ENCODE measurements at regions not wholly inside any gene's neighbourhood (a gene's known extent, or its start where the extent isn't known, plus 50 kb on each side); places are given as distances from the start of the nearest gene placed in this dataset.
A peak's percentile ranks its signal among the peaks of the same experiment; 100 is the strongest.
"Not testable (repeated sequence)": the region's sequence is repeated elsewhere in the genome, so short reads cannot be mapped to it uniquely, and the experiment has no call there.

DNA sequence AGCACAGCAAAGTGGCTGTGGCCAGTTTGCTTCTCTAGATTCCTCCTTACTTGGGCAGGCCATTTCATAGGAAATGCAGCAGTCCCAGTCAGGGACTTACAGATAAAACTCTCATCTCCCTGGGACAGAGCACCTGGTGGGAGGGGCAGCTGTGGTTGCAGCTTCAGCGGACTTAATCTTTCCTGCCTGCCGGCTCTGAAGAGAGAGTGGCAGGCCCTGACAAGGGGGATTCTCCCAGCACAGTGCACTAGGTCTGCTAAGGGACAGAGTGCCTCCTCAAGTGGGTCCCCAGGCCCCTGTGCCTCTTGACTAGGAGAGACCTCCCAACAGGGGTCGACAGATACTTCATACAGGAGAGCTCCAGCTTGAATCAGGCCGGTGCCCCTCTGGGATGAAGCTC is 1649.1 kb downstream of the LRRC4C start:
- no peak for DNase-seq (ENCODE audit: low spot score)
- no peak for ATAC-seq

DNA sequence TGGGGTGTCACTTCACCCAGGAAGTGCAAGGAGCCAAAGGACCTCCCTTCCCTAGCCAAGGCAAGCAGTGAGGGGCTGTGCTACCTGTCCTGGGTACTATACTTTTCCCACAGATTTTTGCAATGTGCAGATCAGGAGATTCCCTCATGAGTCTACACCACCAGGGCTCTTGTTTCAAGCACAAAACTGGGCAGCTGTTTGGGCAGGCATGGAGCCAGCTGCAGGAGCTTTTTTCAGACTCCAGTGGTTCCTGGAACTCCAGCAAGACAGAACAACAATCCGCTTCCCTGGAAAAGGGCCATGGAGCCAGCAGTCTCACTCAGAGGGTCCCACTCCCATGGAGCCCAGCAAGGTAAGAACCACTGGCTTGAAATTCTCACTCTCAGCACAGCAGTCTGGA is 1649.6 kb downstream of the LRRC4C start:
- DNase-seq (ENCODE audit: low spot score) (peak; percentile 51), ATAC-seq (peak; percentile 45)

DNA sequence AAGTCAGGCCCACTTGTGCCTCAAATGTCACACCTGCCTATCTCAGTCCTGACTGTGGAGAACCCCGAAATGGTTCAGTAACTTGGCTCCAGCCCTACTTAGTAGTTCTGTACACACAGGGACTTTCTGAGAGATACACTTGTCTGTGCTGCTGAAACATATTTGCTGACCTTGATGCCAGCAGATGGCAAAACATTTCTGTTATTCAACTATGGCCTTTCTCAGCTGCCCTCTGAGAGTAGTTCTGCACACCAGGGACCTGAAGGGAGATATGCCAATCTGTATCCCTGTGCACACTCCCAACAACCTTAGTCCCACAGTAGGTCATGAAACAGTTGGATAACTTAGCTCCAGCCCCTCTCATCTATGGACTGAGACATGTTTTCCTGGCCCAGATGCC is 1651.5 kb downstream of the LRRC4C start:
- peak; percentile 52 for DNase-seq (ENCODE audit: low spot score)
- ATAC-seq = peak; percentile 95

DNA sequence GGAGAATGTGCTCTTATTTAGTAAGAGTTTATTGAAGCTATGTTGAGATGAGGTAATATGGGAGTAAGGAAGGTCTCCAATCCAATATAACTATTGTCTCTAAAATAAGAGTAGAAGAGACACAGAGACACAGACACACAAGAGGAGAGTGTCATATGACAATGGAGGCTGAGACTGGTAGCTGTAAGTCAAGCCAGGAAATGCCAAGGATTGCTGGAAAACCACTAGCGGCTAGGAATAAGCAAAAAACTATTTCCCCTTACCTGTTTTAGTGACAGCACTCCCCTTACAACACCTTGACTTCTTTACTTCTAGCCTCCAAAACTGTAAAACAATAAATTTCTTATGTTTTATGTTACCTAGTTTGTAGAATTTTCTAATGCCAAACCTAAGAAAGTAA is 1652.8 kb downstream of the LRRC4C start:
- no peak for DNase-seq (ENCODE audit: low spot score)
- no peak for ATAC-seq

DNA sequence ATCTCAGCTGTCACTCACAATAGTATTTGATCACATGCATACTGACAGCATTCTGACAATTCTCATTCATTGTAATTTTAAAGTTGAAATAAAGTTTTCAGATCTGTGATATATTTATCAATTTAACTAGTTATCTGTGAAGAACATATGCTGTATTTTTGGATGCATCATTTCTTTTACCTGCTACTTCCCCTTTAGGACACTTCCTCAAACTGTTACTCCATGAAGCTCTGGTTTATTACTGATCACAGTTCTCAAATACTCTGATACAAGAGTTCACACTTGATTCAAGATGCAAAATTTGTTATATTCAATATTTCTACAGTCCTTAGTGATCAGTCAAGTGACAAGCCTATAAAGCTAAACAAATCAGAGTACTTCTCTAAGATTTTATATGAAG is 1655.2 kb downstream of the LRRC4C start:
- DNase-seq (ENCODE audit: low spot score) = no peak
- ATAC-seq = no peak

DNA sequence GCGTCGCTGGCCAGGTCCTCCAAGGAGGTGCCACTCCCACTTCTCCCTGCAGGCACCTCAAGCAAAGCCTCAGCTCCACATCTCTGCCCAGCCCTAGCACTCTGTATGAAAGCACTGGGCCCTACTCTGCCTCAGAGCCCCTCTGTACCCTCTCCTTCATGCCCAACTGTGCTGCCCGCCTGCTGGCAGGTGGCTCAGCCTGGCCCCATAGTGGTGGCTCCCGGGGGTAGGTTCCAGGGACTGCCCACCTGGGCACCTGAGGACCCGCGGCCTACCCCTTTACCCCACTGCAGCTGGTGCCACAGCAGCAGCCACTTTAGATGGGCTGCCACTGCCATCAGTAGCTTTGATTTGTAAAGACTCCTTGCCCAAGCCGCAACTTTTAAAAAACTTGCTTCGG is 1672.8 kb downstream of the LRRC4C start:
- no peak for DNase-seq (ENCODE audit: low spot score)

DNA sequence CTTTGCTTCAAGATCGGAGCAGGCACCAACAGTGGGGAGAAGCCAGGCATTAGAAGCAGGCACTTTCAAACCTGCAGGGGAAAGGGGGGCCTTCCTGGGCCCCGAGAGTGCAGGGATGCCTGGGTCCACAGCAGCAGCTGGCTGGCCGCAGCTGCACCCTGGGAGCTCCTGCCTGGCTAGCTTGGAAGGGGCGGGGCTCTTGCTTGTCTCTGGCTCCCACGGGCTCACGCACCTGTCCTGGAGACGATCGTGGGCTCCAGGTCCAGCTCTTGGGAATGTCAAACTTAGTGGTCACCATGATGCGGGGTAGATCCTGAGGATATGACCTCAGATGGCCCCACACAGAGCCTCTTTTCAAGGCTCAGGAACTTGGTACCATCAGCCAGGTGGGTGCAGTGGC is 1673.2 kb downstream of the LRRC4C start:
- DNase-seq (ENCODE audit: low spot score) (no peak), ATAC-seq (no peak)

More for the DNA sequence above, 1672.8 kb downstream of the LRRC4C start:
- no peak for ATAC-seq

DNA sequence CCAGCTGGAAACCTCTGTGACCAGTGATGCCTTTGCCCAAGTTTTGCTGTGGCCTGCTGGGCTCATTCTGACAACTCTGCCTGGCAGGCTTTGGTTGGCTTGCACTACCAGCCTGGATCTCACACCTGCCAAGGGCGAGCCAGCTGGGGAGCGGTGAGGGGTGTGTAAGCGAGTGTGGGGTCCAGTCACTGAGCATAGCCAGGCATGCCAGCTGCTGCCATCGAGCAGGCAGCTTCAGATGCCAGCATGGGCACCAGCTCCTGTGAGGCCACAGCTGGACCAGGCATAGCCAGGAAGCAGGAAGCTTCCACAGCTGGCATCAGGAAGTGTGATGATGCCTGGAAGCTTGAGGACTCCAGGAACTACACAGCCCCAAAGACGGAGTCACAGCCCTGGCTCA is 1674.6 kb downstream of the LRRC4C start:
- DNase-seq (ENCODE audit: low spot score) (no peak), ATAC-seq (no peak)

DNA sequence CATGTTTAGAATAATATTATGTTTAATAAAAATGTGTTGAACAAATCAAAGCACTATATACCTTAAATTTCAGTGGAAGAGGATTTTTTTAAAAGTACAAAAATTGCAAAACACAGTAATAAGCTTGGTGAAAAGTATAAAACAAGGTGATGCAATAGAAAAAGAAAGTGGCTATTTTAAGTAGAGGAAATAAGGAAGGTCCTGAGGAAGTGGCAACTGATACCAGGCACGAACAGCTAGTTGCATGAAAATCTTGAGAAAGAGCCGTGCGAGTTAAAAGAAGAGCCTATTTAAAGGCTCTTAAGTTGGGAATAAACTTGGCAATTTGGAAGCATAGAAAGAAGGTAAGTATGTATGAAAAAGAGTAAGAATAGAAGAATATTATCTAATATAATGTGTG is 1679.3 kb downstream of the LRRC4C start:
- DNase-seq (ENCODE audit: low spot score) (no peak), ATAC-seq (no peak)

DNA sequence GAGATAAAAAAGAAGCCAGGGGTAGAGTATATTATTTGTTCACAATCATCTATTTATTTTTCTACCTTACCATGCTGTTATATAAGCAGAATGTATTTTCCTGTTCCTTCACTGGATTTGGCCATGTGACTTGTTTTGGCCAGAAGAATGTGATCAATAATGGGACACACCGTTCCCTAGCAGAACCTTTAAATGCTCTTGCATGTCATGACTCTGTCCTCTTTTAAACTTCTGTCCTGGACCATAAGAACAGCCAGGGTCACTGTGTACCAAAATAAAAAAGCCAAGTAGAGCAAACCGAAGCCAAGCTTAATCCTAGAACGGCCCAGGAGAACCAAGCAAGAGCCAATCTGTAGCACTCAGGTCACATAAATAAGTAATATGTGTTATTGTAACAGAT is 1682.4 kb downstream of the LRRC4C start:
- peak; percentile 70 for DNase-seq (ENCODE audit: low spot score)
- ATAC-seq = peak; percentile 95

DNA sequence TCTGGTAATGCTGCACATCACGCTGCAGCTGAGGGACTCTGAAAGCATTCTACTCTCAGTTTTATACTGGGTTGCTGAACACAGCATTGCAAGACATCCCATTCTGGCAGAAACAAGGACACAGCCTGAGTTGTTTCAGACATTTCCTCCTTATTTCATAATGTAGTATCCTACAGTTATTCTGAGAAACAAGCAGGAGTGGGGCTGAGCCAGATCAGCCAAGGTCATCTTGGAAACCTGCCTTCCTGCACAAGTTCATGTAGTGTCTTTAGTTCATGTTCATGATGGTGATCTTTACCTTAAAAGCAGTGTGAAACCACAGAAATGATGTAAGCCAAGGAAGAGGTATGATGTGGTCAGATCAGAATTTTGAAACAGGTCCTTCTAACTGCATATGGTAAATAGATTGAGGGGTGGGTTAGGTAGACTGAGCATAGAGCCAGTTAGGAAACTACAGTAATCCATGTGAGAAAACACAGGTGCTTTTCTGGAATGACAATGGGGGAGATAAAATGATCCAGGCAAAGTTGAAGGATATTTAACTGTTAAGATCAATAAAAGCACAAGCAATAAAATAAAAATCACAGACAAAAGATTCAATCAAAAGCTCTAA is 1686.8 kb downstream of the LRRC4C start:
- no peak for ATAC-seq

DNA sequence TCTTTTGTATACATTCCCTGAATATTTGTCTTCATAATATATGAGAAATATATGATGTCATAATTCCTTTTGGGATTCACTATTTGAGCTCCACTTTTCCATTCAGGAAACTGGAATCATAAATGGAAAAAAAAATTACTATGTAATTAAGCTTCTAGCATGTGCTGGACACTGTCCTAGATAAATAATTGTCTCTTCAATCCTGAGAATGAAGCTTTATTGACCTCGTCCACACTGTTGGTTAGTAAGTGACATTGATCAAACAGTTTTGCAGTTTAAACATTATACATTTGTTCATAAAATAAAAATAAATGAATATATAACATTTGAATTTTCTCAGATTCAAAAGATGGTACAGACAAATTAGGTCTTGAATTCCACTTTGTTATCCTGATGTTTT is 1691.2 kb downstream of the LRRC4C start:
- DNase-seq (ENCODE audit: low spot score) = no peak
- ATAC-seq = peak; percentile 58

More for the DNA sequence above, 1686.8 kb downstream of the LRRC4C start:
- DNase-seq (ENCODE audit: low spot score) = no peak

DNA sequence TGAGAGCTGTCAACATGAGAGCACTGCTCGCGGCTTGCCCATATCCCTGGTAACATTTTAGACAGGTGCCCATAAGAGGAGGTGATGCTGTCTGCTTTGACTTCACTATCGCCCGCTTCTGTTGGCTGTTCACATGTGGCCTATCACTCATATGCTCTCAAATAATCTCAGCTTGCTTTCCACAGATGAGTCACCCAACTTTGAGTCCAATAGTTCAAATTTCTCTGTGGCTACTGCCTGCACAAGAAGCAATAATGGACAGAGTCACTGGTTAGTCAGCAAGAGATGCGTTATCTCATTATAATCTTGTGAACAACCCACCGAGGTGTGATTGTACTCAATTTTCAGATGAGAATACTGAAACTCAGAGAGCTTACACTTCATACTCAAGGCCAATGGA is 1714.1 kb downstream of the LRRC4C start:
- DNase-seq (ENCODE audit: low spot score) = no peak
- ATAC-seq = no peak

DNA sequence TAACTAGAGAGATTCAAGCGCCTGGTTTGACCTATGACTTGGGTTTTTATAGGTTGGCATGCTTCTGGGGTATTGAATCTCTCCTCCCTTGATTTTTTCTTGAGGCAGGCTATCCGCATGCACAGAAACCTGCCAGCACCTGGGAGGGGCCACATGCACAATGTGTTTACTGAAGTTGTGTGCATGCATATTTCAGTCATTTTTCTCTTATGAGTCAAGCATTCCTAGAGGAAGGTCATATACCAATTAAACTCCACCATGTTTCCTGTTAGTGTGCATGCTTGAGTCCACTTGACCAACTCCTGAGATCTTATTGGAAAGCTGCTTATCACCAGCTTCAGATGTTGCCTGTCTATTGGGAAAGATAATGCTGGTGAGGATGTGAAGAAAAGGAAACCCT is 1718.4 kb downstream of the LRRC4C start:
- ATAC-seq = no peak
- no peak for DNase-seq (ENCODE audit: low spot score)

DNA sequence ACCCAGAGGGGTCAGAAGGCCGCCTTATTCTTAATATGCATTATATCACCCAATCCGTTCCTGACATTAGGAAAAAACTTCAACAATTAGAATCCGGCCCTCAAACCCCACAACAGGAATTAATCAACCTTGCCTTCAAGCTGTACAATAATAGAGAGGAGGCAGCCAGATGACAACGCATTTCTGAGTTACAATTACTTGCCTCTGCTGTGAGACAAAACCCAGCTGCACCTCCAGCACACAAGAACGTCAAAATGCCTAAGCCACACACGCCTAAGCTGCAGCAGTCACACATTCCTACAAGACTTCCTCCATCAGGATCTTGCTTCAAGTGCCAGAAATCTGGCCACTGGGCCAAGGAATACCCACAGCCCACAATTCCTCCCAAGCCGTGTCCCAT is 1723.1 kb downstream of the LRRC4C start:
- ATAC-seq; DNase-seq (ENCODE audit: low spot score): not testable (repeated sequence)

DNA sequence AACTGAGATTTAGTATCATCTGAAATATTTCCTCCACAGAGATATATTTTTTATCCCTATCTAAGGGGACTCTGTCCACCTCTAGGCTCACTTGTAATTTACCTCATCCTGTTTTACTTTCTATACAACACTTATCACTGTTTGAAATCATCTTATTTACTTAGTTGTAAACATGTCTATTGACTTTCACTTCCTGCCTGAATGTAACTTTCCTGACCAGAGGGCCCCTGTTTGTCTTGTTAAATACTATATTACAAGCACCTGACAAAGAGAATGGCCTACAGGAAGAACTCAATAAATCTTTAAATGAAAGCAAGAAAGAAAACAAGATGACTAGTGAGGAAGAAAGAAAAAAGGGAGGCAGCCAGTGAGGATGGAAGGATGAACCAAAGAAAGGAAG is 1727.5 kb downstream of the LRRC4C start:
- ATAC-seq (no peak), DNase-seq (ENCODE audit: low spot score) (no peak)

DNA sequence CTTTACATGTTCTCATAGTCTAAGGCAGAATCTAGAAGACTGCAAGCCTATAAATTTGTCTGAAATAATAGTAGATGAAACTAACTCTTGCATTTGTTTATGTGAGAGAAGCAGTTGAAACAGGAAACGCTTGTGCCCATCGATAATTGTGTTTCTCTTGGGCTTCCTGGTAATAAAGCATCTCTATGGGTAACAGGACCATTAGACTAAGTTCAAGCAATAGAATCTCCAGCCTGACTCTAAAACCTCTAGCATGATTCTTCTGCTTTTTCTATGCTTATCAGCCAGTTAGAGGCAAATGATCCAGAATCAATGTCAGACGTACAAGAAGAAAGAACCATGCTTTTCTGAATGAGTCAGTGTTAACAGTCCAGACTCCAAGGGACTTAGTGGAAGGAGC is 1734.4 kb downstream of the LRRC4C start:
- DNase-seq (ENCODE audit: low spot score) = no peak

DNA sequence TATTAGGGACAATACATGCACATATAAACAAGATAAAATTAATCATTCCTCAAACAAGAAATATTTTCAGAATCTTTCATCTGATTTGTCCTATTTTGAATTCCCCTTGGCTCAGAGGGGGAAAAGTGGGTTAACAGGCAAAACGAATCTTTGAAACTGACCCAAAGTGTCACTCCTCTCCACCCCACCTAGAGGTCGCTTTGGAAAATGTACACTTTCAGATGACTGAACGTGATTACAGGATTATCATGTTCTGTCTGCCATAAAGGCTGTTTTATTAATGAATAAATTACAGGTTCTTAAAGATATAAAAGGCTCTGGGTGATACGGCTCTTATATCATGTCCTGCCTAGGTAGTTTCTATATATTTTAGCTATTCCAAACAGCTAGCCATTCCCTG is 1735.0 kb downstream of the LRRC4C start:
- ATAC-seq (peak; percentile 67), DNase-seq (ENCODE audit: low spot score) (no peak)

More for the DNA sequence above, 1734.4 kb downstream of the LRRC4C start:
- ATAC-seq = no peak

DNA sequence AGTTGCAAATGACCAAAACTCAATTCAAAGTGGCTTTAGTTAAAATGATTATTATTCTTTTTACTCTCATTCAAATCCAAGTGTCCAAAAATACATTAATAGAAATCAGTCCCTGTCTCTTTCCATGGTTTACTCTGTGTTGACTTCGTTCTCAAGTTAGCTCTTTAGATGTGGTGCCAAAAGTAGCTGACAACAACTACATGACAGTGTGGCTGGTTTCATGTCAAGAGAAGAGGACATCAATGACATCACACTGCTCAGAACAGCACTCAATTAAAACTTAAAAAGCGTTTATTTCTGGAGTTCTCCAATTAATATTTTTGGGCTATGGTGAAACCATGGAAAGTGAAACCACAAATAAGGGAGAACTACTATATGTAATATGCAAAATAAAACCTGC is 1746.9 kb downstream of the LRRC4C start:
- ATAC-seq = no peak
- DNase-seq (ENCODE audit: low spot score) = no peak

DNA sequence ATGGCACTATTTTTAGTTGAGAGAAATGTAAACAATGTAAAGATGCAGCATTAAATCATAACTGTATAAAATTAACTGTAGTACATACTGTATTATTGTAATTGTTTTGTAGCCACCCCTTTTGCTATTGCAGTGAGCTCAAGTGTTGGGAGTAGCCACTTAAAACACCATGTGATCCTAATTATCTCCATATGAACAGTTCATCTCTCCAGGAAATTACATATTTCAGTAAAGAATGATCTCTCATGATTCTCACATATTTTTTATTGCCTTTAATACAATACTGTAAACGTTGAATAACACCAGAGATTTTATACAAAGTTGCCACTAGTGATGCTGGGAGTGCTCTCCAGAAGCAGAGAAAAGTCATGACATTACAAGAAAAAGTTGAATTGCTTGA is 1768.6 kb downstream of the LRRC4C start:
- no peak for ATAC-seq

DNA sequence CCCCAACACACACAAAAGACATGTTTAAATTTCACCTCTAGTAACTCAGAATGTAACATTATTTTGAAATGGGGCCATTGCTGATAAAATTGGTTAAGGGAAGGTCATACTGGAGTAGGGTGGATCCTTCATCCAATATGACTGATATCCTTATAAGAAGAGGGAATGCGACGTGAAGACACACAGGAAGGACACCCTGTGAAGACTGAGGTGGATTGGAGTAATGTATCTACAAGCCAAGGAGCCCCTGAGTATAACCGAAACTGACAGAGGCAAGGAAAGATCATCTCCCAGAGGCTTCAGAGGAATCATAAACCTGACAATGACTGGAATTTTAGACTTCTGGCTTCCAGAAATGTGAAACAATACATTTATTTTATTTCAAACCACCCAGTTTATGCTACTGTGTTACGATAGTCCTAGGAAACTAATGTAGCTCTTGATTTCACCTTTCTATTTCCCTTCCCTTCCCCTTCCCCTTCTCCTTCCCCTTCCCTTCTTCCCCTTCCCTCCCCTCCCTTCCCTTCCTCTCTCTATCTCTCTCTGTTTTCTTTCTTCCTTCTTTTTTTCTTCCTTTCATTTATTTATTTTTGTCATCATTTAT is 1775.4 kb downstream of the LRRC4C start:
- no peak for DNase-seq (ENCODE audit: low spot score)
- ATAC-seq = no peak

More for the DNA sequence above, 1768.6 kb downstream of the LRRC4C start:
- DNase-seq (ENCODE audit: low spot score) = no peak

DNA sequence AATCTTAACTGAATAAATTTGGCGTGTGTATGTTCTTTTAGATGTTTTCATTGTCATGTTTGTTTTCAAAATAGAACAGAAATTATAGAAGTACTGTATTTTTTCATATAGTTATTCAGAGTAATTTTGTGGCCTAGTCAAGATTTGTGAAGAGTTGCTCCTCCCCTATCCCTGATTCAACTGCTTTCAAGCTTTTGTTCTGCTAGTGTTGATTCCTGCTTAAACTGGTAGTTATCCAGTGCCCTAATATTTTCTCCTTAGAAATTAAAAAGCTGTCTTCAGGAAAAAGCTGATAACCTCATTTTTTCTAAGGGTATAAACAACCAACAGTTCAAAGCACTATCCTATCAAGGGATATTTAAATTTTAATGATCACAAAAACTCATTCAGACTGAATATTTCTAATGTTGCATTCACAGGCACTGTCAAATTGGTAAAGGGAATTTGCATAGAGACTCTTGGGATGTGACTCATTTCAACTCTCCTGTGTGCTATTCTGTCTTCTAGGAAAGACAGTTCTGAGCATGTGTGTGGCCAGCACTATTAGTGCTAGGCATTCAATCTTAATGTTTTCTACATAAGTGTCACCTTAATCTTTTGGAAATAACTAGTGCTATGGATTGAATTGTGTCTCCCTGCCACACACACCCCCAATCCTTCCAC is 1776.0 kb downstream of the LRRC4C start:
- DNase-seq (ENCODE audit: low spot score) (no peak), ATAC-seq (no peak)
